ENCODE measurements at regions not wholly inside any gene's neighbourhood (a gene's known extent, or its start where the extent isn't known, plus 50 kb on each side); places are given as distances from the start of the nearest gene placed in this dataset.

DNA sequence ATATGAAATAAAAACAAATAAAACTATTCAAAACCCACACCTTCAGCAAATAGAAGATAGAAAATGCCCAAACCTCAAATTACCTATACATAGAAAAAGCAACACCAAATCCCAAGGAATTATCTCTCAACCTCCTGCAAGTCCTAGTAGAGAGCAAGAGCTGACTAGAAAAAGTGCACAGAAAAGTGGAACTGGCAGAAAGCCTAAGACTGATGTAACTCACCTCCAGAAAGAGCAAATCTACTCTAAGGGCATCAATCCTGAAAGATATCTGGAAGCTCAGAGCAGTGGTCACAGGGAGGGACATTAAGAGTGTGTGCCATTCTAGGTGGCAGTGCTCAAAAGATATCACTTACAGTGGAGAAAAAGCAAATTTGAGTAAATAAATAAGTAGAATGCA is 62.1 kb upstream of the PLEKHG7 start:
- Histone ChIP-seq H3K4me1 (no peaks in the 10 kb centered on the region), H3K27me3 (no peaks in the 10 kb centered on the region), H3K27ac (no peak overlapping the region), H3K9me3 (no peaks in the 10 kb centered on the region), H3K4me3 (no peak overlapping the region), H3K36me3 (no peaks in the 10 kb centered on the region)
- ATAC-seq (no peak), DNase-seq (no peak)
- TF ChIP-seq, protein P1, sequence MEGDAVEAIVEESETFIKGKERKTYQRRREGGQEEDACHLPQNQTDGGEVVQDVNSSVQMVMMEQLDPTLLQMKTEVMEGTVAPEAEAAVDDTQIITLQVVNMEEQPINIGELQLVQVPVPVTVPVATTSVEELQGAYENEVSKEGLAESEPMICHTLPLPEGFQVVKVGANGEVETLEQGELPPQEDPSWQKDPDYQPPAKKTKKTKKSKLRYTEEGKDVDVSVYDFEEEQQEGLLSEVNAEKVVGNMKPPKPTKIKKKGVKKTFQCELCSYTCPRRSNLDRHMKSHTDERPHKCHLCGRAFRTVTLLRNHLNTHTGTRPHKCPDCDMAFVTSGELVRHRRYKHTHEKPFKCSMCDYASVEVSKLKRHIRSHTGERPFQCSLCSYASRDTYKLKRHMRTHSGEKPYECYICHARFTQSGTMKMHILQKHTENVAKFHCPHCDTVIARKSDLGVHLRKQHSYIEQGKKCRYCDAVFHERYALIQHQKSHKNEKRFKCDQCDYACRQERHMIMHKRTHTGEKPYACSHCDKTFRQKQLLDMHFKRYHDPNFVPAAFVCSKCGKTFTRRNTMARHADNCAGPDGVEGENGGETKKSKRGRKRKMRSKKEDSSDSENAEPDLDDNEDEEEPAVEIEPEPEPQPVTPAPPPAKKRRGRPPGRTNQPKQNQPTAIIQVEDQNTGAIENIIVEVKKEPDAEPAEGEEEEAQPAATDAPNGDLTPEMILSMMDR (IDR thresholded peaks at IDR 0.05): no peak
- TF ChIP-seq POLR2A (IDR thresholded peaks at IDR 0.05): no peak
- intact Hi-C loops (cut with DNase I): no loop called here

DNA sequence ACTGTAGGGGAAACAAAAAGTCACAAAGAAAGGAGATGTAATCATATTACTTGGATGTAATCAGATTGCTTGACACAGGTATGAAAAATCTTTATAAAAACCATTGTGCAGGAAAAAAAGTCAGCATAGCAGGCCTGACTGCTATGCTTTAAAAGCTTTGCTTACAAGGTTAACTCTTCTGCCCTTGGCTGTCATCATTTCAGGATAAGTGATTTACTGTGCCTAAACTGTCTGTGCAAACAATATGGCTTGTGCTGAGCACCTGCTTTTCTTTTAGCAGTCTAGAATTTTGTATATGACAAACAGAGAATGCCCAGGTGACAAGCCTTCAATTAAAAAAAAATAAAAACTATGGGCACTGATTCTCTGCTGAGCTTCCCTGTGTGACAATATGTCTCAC is 63.8 kb upstream of the PLEKHG7 start:
- Histone ChIP-seq H3K9me3 (no peaks in the 10 kb centered on the region), H3K4me1 (no peaks in the 10 kb centered on the region), H3K36me3 (no peaks in the 10 kb centered on the region), H3K27ac (no peak overlapping the region), H3K27me3 (no peaks in the 10 kb centered on the region), H3K4me3 (no peak overlapping the region)
- intact Hi-C loops (cut with DNase I): no loop called here
- no peak for TF ChIP-seq POLR2A (IDR thresholded peaks at IDR 0.05)
- TF ChIP-seq, protein P1 (IDR thresholded peaks at IDR 0.05): no peak
- DNase-seq (no peak), ATAC-seq (no peak)

DNA sequence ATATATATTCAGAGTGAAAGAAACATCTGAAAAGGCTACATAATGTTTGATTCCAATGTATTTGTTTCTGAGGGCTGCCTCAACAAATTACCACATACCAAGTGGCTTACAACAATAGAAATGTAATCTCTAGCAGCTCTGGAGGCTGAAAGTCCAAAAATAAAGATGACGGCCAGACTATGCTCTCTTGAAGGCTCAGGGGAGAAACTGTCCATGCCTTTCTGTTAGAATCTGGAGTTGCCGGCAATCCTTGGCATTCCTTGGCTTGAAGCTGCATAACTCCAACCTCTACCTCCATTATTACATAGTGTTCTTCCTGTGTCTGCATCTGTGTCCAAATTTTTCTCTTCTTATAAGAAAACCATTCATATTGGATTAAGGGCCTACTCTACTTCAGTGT is 68.1 kb upstream of the PLEKHG7 start:
- ATAC-seq (no peak), DNase-seq (no peak)
- TF ChIP-seq POLR2A (IDR thresholded peaks at IDR 0.05): no peak
- TF ChIP-seq, protein P1 (IDR thresholded peaks at IDR 0.05): no peak
- Histone ChIP-seq H3K4me3 (no peak overlapping the region), H3K27ac (no peak overlapping the region), H3K9me3 (no peaks in the 10 kb centered on the region), H3K36me3 (no peaks in the 10 kb centered on the region), H3K27me3 (no peaks in the 10 kb centered on the region), H3K4me1 (no peaks in the 10 kb centered on the region)
- 78% methylated on average over 2 of the region's 2 CpGs for WGBS (ENCODE audit: insufficient coverage, low coverage, low lambda C conversion rate, missing lambda C conversion rate)
- intact Hi-C loops (cut with DNase I): no loop called here

DNA sequence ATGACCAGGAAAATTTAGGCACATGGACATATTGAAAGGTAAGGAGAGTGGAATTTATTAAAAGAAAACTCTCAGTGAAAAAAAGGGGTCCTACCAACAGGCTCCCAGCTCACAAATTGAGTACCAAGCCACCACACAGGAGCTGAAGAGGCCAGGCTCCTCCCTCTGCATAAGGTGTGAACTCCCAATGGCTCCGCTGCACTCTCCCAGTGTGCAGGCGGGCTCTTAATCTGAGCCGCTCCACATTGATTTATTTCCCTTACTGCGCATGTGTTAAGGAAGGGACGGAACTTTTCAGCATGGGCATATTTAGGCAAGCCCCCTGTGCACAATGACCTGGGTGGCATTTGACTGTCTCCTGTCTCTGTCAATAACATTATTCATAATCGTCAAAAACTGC is 68.6 kb upstream of the PLEKHG7 start:
- TF ChIP-seq, protein P1 (IDR thresholded peaks at IDR 0.05): no peak
- no peak for TF ChIP-seq POLR2A (IDR thresholded peaks at IDR 0.05)
- ATAC-seq (no peak), DNase-seq (no peak)
- H3K27ac ChIP-seq: no peak overlapping the region
- intact Hi-C loops (cut with DNase I): no loop called here
- no peaks in the 10 kb centered on the region for H3K27me3 ChIP-seq
- no peaks in the 10 kb centered on the region for H3K36me3 ChIP-seq
- no peak overlapping the region for H3K4me3 ChIP-seq
- no peaks in the 10 kb centered on the region for H3K9me3 ChIP-seq
- H3K4me1 ChIP-seq: no peaks in the 10 kb centered on the region
- 60% methylated on average over 2 of the region's 6 CpGs for WGBS (ENCODE audit: insufficient coverage, low coverage, low lambda C conversion rate, missing lambda C conversion rate)

DNA sequence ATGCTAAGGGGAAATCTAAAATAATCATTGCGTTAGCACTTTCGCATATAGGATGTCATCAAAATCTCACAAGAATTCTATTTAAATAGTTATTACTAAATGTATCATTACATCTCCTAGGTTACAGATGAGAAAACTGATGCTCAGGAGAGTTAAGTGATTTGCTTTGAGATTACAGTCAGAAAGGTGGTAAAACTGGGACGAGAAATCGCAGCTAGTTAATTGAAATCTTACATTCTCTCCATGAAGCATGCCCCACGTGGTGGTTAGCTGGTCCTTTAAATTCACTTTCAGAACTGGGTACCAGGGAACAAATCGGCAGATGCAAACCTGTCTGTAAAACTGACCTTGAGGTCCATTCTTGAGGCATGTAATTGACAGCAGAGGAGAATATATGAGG is 71.8 kb upstream of the PLEKHG7 start:
- no peak overlapping the region for H3K4me3 ChIP-seq
- ATAC-seq (no peak), DNase-seq (no peak)
- WGBS (ENCODE audit: insufficient coverage, low coverage, low lambda C conversion rate, missing lambda C conversion rate): 81% methylated on average over 6 of the region's 6 CpGs
- no peaks in the 10 kb centered on the region for H3K36me3 ChIP-seq
- intact Hi-C loops (cut with DNase I): no loop called here
- H3K4me1 ChIP-seq: no peaks in the 10 kb centered on the region
- H3K27me3 ChIP-seq: no peaks in the 10 kb centered on the region
- H3K27ac ChIP-seq: no peak overlapping the region
- TF ChIP-seq, protein P1 (IDR thresholded peaks at IDR 0.05): no peak
- TF ChIP-seq POLR2A (IDR thresholded peaks at IDR 0.05): no peak
- H3K9me3 ChIP-seq: no peaks in the 10 kb centered on the region
